ENCODE measurements at regions not wholly inside any gene's neighbourhood (a gene's known extent, or its start where the extent isn't known, plus 50 kb on each side); places are given as distances from the start of the nearest gene placed in this dataset.

- FAIRE-seq (no peak), DNase-seq (ENCODE audit: insufficient read length, low spot score) (no peak)
Measured at GRCh38 chr2:16010951-16011620, 70.7 kb downstream of the MYCN start.

- FAIRE-seq: no peak
- DNase-seq (ENCODE audit: insufficient read length, low spot score): no peak
Measured at GRCh38 chr2:16010011-16010410, 69.7 kb downstream of the MYCN start.

GRCh38 chr2:16009560-16009959 is 69.2 kb downstream of the MYCN start:
- FAIRE-seq: no peak
- no peak for DNase-seq (ENCODE audit: insufficient read length, low spot score)

- FAIRE-seq: no peak
- no peak for DNase-seq (ENCODE audit: insufficient read length, low spot score)
Measured at GRCh38 chr2:16008856-16009255, 68.5 kb downstream of the MYCN start.

- FAIRE-seq (no peak), DNase-seq (ENCODE audit: insufficient read length, low spot score) (no peak)
Measured at GRCh38 chr2:16008331-16008850, 68.0 kb downstream of the MYCN start.

- no peak for FAIRE-seq
- DNase-seq (ENCODE audit: insufficient read length, low spot score): no peak
Measured at GRCh38 chr2:16007167-16007934, 67.0 kb downstream of the MYCN start.

- DNase-seq (ENCODE audit: insufficient read length, low spot score) (no peak), FAIRE-seq (no peak)
Measured at GRCh38 chr2:16006537-16007166, 66.3 kb downstream of the MYCN start.

- no peak for DNase-seq (ENCODE audit: insufficient read length, low spot score)
- FAIRE-seq: no peak
Measured at GRCh38 chr2:16005816-16006536, 65.6 kb downstream of the MYCN start.

- DNase-seq (ENCODE audit: insufficient read length, low spot score): no peak
- no peak for FAIRE-seq
Measured at GRCh38 chr2:16005389-16005788, 65.0 kb downstream of the MYCN start.

- FAIRE-seq (no peak), DNase-seq (ENCODE audit: insufficient read length, low spot score) (no peak)
Measured at GRCh38 chr2:16003809-16004208, 63.5 kb downstream of the MYCN start.

GRCh38 chr2:16003152-16003551 is 62.8 kb downstream of the MYCN start:
- FAIRE-seq (no peak), DNase-seq (ENCODE audit: insufficient read length, low spot score) (no peak)

- DNase-seq (ENCODE audit: insufficient read length, low spot score) (no peak), FAIRE-seq (no peak)
Measured at GRCh38 chr2:16002575-16002974, 62.2 kb downstream of the MYCN start.

GRCh38 chr2:16002144-16002543 is 61.8 kb downstream of the MYCN start:
- DNase-seq (ENCODE audit: insufficient read length, low spot score) (no peak), FAIRE-seq (no peak)

- no peak for DNase-seq (ENCODE audit: insufficient read length, low spot score)
- no peak for FAIRE-seq
Measured at GRCh38 chr2:16000642-16001041, 60.3 kb downstream of the MYCN start.

- DNase-seq (ENCODE audit: insufficient read length, low spot score) (no peak), FAIRE-seq (no peak)
Measured at GRCh38 chr2:15999596-16000469, 59.5 kb downstream of the MYCN start.

- DNase-seq (ENCODE audit: insufficient read length, low spot score): no peak
Measured at GRCh38 chr2:15997728-15998280, 57.5 kb downstream of the MYCN start.

GRCh38 chr2:15996536-15997423 is 56.4 kb downstream of the MYCN start:
- DNase-seq (ENCODE audit: insufficient read length, low spot score) (no peak), FAIRE-seq (no peak)

More at GRCh38 chr2:15997728-15998280, 57.5 kb downstream of the MYCN start:
- FAIRE-seq: no peak
